HG03442 (cell line): ENCODE measurements at regions not wholly inside any gene's neighbourhood (a gene's known extent, or its start where the extent isn't known, plus 50 kb on each side); places are given as distances from the start of the nearest gene placed in this dataset.
"Not testable (repeated sequence)": the region's sequence is repeated elsewhere in the genome, so short reads cannot be mapped to it uniquely, and the experiment has no call there.

Experiments
- ATAC-seq: cut with Tn5 transposase; IDR thresholded peaks from one replicate; pipeline ENCODE4 v1.9.1; 2021; ENCODE audit warnings: mild to moderate bottlenecking, moderate library complexity; ENCODE audit not compliant: unreplicated experiment

DNA sequence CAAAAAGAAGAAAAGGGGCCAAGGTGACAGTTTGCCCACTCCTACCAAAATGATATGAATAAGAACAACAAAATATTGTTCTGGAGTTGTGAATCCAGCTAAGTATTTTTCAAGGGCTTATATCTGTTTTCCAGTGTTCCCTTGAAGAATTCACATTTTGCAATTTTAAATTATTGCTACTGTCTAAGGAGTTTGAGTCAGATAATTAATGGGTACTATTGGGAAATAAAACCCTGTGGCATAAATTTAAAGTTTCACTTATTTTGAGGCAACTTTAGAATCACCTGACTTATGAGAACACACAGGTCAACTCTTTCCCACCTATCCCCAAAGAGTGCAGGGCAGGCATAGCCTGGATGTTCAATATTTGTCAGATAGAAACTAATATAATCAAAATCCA, 188.0 kb upstream of the GHR start:
- ATAC-seq = no peak

DNA sequence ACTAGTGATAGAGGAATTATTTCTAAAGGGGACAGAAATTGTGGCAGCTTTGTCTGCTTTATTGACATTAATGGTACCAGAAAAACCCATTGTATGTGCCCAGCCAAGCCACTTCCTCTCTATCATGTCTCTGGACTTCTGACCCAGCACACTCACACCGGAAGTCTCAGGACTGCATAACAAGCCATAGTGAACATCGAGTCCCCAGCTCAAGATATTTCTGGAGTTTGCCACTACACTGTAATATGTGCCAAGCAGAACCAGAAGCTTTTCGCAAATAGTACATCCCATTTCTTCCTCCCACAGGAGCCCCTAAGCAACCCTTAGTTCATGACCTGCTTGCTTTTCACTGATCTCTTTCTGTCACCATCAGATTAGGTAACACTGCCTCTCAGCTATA, 187.4 kb upstream of the GHR start:
- no peak for ATAC-seq

DNA sequence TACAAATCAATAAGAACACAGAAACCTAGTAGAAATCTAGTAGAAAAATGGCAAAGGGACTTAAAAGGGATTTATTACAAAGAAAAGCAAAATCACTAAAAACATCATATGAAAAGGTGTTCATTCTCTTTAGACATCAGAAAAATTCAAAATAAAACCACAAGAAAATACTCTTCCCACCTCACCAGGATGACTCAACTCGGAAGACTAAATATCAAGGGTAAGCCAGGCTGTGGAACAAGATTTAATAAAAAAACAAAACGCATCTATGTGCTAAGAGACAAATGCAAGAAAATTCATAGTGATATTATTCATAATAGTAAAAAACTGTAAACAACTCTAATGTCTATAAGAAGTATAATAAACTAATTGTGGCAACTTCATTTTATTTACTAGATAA, 181.6 kb upstream of the GHR start:
- no peak for ATAC-seq

DNA sequence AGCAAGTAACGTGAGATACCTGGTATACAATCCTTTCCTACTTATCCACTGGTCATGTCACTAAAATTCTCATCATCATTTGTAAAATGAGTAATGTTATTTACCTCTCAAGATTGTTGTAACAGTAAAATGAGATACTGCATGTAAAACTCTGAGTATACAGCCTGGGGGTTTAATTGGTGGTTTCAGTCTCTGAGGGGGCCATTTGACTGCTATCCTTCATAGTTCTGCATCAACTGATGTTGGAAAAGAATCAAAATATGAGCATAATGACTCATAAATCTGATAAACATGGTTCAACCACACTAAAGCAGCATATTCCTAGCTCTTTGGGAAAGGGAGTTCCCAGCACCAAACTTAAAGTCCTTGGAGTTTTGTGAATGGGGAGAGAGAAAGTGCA, 181.0 kb upstream of the GHR start:
- no peak for ATAC-seq

DNA sequence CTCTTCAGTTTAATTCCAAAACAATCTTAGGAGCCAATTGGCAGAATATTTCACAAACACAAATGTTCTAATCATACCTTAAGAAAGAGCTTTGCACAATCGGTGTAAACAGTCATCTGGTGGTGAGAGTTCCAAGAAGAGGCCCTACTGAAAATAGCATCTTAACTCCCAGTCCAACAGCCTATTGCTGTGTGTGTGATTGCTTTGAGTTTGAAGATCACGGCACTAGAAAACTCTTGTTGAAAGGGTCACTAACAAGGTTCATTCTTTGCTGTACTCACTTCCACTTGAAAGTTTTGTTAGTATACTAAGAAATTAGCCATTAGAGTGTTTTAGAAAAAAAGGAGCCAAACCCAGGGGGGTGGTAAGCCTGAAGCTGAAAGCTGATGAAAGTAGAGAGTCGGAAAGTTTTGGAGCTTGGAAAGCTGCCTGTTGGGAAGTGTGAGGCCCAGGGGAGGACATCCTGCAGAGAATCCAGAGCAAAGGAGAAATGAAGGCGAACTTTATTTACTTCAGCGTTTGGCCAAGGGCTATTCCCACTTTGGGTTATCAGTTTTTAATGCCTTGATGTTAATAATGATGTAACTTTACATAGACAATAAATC, 180.3 kb upstream of the GHR start:
- no peak for ATAC-seq

DNA sequence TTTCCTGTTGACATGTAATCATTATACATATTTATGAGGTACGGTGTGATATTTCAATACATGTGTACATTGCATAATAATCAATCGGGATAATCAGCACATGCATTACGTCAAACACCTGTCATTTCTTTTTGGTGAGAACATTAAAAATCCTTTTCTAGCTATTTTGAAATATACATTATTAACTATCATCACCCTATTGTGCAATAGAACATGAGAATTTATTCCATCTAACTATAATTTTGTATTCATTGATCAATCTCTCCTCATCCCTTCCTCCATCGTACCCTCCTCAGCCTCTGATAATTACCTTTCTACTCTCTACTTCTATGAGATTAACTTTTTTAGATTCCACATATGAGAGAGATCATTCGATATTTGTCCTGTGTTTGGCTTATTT, 170.9 kb upstream of the GHR start:
- ATAC-seq = no peak

DNA sequence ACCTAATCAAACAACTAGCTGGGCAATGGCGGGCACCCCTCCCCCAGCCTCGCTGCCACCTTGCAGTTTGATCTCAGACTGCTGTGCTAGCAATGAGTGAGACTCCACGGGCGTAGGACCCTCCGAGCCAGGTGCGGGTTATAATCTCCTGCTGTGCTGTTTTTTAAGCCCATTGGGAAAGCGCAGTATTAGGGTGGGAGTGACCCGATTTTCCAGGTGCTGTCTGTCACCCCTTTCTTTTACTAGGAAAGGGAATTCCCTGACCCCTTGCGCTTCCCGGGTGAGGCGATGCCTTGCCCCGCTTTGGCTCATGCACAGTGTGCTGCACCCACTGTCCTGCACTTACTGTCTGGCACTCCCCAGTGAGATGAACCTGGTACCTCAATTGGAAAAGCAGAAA, 163.3 kb upstream of the GHR start:
- ATAC-seq = not testable (repeated sequence)

DNA sequence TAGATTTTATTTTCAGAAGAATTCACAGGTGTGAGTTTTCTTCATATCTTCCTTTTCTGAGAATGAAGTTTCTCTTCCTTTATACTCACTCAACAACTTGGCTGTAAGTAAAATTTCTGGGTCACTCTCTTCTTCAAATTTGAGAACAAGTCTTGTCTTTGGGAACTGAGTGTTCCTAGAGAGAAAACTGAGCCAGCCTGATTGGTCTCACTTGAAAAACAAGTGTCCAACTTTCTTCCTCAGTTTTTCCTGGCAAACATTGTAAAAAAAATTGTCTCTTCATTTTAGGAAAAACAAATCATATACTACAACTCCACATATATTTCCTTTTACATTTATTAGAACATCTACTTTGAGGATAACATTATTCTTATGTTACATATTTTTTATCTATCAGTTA, 156.1 kb upstream of the GHR start:
- no peak for ATAC-seq

DNA sequence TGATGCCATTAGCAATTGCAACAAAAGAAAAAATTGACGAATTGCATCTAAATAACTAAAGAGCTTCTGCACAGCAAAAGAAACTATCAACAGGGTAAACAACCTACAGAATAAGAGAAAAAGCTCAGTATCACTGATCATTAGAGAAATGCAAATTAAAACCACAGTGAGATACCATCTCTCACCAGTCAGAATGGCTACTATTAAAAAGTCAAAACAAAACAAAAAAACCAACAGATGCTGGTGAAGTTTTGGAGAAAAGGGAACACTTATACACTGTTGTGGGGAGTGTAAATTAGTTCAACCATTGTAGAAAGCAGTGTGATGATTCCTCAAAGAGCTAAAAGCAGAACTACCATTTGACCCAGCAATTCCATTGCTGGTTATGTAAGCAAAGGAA, 155.1 kb upstream of the GHR start:
- ATAC-seq = not testable (repeated sequence)

DNA sequence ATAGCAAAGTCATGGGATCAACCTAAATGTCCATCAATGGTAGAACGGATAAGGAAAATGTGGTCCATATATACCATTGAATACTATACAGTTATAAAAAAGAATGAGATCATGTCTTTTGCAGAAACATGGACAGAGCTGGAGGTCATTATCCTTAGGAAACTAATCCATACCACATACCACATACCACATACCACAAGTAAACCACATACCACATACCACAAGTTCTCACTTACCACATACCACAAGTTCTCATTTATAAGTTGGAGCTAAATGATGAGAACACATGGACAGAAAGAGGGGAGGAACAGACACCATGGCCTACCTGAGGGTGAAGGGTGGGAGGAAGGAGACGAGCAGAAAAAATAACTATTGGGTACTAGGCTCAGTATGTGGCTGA, 154.6 kb upstream of the GHR start:
- no peak for ATAC-seq

DNA sequence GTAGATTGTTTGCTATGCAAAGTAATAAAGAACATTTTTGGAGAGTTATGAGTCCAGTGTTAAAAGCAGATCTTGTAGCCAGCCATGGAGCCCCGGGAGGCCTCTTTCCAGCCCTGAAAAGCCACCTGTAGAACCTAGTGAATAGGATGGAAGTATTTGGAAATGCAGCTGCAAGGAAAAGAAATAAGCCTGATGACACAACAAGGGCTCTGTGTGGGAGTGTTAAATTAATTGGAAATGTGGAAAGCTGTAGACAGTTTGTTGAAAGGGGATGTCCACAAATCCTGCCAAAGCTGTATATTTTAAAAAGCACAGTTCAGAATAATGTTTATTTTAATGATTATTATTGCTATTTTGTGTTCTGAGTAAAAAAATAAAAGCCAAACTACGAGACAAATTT, 152.5 kb upstream of the GHR start:
- no peak for ATAC-seq

DNA sequence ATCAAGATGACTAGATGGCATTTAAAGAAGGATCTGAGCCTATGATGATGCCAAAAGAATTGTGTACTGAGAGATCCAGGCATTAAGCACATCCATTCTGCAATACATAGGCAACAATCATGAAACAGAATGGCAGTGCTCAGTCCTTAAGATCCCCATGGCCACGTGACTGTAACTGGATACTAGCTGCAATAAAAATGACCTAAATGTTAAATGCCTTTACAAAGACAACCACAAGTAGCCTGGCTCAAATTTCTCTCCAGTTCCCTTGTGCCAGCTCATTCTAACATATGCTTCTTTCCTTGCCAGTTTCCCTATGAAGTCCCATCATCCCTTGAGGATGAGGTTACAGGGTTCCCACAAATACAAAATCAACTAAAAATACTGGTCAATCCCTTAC, 148.3 kb upstream of the GHR start:
- no peak for ATAC-seq

DNA sequence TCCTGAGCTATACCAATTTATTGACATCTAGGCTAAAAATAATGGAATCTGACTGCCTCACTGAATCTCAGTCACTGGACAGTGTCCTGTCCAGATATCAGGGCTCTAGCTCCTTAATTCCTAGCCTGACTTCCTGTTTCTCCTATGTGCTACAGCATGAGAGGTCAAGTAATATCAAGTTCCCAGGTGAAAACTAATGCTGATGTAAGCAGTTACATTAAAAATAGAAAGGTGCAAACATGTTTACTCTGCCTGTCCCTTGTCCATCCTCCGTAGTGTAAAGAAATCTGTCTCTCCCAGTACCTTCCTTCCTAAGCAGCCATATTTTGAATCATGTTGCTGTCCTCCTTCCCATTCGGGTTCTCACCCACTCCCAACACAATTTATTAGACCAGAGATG, 145.9 kb upstream of the GHR start:
- no peak for ATAC-seq

DNA sequence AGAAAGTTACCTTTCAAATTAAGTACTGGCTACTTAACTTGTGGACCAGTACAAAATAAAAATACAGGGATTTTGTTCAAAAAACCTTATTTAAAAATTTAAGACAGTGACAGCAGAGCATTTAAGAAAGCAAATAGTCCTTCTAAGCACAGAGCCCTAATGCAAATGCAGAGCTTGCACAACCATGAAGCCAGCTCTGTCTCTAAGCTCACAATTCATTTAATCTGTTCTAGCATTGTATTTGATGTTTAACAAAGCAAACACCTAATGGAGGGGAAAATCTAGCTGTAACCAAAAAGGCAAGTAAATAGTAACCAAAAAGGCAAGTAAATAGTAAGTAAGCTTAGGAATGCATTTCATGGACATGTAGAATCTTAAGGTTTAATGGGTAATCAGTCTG, 138.7 kb upstream of the GHR start:
- no peak for ATAC-seq

DNA sequence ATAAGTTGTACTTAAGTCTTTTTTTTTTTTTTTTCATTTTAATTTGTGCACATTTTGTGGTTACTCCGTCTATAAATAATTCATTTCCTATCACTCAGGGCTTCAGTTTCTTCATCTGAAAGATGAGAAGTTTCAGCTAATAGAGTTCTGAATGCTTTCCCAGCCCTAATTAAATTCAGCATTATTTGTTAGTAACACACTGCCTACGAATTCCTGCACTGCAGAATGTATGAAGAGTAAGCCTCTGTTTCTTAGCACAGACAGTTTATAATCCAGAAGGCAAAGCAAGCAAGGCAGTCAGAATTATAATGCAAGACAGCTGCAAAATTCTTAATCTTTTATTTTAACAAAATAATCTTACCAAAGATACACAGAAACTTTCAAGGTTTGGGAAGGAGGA, 138.0 kb upstream of the GHR start:
- no peak for ATAC-seq

DNA sequence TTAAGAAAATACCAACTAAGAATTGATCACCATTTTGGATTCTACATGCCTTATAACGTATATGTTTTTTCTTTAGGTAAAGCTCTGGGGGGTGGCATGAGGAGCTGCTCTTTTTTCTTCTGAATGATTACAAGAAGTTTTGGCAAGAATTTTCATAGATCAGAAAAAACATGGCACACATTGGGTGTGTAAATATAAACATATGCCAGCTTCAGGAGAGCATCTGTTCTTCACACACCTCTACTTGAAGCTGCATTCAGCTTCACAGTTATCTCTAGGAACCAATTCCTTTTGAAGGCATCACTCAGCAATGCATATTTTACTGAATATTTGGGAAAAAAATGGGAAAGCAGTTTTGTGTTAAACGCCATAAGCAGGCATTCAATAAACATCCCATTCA, 122.7 kb upstream of the GHR start:
- no peak for ATAC-seq

DNA sequence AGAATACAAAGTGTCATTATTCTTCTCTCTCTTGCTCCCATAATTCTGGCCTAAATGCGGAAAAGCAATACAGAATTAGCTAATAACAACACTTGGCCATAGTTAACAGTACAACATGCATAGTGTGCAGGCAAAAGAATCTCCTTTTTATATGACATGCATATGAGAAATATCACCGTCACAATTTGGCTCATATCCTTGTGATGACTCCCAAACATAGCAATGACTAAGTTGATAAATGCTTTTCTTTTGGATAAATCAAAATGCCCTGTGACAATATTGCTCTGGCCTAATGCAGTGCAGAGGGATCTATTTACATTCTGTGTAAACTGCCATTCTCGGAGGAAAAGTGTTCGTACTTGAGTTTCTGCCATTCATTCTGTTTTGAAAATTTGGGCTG, 121.9 kb upstream of the GHR start:
- ATAC-seq = no peak

DNA sequence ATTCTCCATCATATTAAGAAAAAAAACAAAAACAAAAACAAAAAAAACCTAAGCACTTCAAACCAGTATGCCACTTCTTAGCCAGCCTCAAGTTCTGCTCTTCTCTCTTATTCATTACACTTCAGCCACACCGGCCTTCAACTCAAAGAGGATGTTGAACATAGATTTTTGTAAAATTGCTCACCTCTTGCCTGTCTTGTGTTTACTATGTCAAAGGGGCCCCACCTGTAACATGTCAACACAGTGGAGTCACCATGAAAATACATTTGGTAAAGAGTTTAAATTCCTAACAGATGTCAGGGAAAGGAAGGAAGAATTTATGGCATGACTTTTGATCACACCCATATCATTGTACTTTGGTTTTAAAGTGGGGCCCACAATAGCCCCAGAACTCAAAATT, 121.1 kb upstream of the GHR start:
- no peak for ATAC-seq

DNA sequence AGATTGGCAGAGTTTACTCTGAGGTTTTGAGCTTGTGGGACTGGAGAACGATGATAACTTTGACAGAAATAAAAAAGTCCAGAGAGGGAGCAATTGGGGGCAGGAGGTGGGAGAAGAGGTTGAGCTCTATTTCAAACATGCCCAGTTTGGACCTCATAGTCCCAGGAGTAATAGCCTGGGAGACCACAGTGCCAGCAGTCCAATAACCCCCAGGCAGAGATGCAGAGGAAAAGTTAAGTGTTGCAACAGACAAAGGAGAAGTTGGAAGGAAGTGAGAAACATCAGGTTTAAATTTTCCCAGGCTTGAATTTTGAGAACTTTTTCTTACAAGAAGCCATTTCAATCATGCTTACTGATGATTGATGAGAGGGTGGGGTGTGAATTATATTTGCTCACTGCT, 117.0 kb upstream of the GHR start:
- ATAC-seq = no peak

DNA sequence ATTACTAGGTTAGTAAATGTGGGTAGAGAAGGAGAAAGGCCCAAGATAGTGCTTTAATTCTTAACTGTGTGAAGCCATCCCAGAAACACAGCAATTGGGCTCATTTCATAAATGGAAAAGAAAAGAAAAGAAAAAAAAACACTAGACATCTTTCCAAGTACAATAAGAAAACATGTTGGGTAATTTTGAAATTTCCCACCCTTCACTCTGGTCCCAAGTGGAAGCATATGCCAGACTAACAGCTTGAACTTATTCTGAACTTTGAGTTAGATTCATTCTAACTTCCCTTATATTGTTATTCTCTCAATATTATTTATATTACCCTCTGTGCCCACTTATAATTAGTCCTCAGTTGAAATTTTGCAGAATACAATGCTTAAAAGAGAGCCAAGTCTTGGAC, 113.4 kb upstream of the GHR start:
- ATAC-seq = no peak

DNA sequence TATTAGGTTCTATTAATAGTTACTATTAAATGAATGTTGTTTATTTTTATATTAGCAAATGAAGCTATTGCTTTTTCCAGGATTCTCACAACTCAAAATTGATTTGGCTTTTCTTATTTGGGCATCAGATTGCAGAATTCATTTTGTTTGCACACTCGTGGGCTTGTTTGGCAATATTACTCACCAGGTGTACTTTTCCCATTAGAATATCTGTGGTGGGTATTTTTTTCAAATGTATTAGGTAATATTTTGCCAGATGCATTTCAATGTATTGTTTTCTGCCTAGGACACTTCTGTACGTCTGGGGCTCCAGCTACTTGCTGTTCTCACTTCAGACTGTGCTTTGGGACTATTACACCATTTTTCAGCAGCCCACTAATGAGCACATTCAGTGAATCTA, 108.0 kb upstream of the GHR start:
- ATAC-seq = no peak

DNA sequence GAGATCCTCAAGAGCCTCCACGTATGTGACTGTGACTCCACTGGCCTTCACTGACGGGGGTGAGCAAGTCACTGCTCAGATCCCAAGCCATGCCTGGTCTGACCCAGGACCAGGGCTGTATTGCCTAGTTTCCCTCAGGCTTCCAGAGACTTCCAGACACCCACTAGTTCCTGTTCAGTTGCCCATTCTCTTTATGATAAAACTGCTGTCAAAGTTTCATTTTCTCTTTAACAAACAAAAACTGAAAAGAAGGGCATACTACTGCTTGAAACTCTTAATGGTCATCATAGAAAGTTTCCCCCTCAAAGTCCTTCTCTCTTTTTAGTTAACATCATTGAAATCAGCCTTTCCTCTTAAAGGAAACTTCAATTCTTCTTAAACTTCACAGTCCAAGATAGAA, 105.7 kb upstream of the GHR start:
- no peak for ATAC-seq

DNA sequence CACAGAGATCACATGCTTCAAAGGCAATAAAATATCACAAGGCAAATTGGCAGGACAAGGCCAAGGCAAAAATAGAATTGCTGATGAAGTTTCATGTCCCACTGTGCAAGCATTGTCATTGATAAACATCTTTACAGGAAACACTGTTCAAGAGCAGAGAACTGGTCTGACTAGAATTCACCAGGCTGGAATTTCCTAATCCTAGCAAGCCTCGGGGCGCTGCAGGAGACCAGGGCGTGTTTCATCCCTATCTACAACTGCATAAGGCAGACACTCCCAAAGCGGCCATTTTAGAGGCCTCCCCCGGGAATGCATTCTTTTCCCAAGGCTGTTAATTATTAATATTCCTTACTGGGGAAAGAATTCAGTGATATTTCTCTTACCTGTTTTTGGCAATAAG, 103.7 kb upstream of the GHR start:
- not testable (repeated sequence) for ATAC-seq

DNA sequence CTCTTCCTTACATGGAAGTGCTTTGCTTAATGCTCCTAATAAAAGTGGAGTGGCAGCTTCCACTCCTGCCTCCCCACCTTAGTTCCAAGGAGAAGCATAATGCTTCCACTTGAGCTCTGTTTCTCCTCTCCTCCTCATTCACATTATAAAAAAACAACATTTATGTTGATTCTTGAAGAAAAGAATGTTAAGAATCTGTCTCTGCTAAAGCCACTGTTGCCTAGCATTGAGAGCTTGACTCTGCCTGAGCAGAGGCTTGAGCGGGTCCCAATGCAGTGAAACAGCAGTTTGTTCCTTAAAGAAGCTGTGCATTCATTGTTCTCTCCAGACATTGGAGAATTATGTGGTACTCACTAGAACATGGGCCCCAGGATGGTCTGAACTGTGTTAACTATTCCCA, 101.5 kb upstream of the GHR start:
- no peak for ATAC-seq
